A549 (cell line): ENCODE measurements at regions not wholly inside any gene's neighbourhood (a gene's known extent, or its start where the extent isn't known, plus 50 kb on each side); places are given as distances from the start of the nearest gene placed in this dataset.

ENCODE experiments used
- ATAC-seq, 2 experiments: fragments of 200-7000 bp in 1 of 2; fragments of >200 bp in 1 of 2; cut with Nextera tagmentation in 1 of 2; cut with Tn5 transposase in 1 of 2; 3 replicates each; pipeline versions ENCODE4 v1.8.0 to v1.9.1; 2018 to 2020; ENCODE audit warnings: mild to moderate bottlenecking in 1 of 2, moderate library complexity in 1 of 2
- CTCF ChIA-PET: fragments of 300-600 bp; sonication (Branson Sonifier 250); formaldehyde crosslinking; extraction: SDS; loops from one replicate; lab custom pipeline; 2021; ENCODE audit warnings: antibody characterized with exemption, inconsistent platforms; lab: Yijun Ruan, JAX
- POLR2A ChIA-PET: fragments of 350-600 bp; formaldehyde crosslinking; extraction: SDS; loops from one replicate; lab custom pipeline; 2021; ENCODE audit warnings: antibody characterized with exemption, inconsistent platforms; lab: Yijun Ruan, JAX
- DNase-seq, 2 experiments: peaks; one replicate each; pipeline versions ENCODE4 v3.0.0 to v3.0.0-alpha.2; 2011 to 2016; ENCODE audit warnings: low read depth in 1 of 2, low spot score in 1 of 2
- FAIRE-seq: peaks from 2 replicates; lab custom pipeline; 2011; peaks lifted over from hg19 to GRCh38; lab: Jason Lieb, UNC
- H3K27ac ChIP-seq, 2 experiments: fragments of >200 bp; sonication (Bioruptor Twin); formaldehyde crosslinking; 3 replicates each; pipeline ENCODE4 v1.5.1; 2016 to 2017
- H3K4me1 ChIP-seq: fragments of >200 bp; sonication (Bioruptor Twin); formaldehyde crosslinking; 3 replicates; pipeline ENCODE4 v1.6.1; 2016
- H3K4me2 ChIP-seq: fragments of >200 bp; sonication (Bioruptor Twin); formaldehyde crosslinking; 3 replicates; pipeline ENCODE4 v1.6.1; 2016
- H3K4me3 ChIP-seq: fragments of >200 bp; sonication (Bioruptor Twin); formaldehyde crosslinking; 3 replicates; pipeline ENCODE4 v1.5.1; 2016
- H3K9me3 ChIP-seq: fragments of >200 bp; sonication (Bioruptor Twin); formaldehyde crosslinking; 3 replicates; pipeline ENCODE4 v1.6.1; 2016
- CBX2 ChIP-seq: fragments of 200-600 bp; sonication (generic); IDR thresholded peaks from 2 replicates; pipeline ENCODE4 v1.6.1; 2016; ENCODE audit warnings: low read depth, mild to moderate bottlenecking, borderline replicate concordance
- CBX8 ChIP-seq: fragments of 200-600 bp; sonication (generic); IDR thresholded peaks from 2 replicates; pipeline ENCODE4 v1.6.1; 2016
- CEBPB ChIP-seq, 2 experiments: fragments of >200 bp in 1 of 2; sonication (Bioruptor Twin) in 1 of 2; formaldehyde crosslinking in 1 of 2; IDR thresholded peaks; 2 replicates each; pipeline ENCODE4 v1.6.1; 2012 to 2016
- CHD4 ChIP-seq: fragments of 200-600 bp; sonication (generic); IDR thresholded peaks from 2 replicates; pipeline ENCODE4 v1.6.1; 2016; ENCODE audit warnings: antibody characterized with exemption, mild to moderate bottlenecking, borderline replicate concordance
- EHF ChIP-seq: fragments of 250-450 bp; sonication (Bioruptor Pico); IDR thresholded peaks from 2 replicates; pipeline ENCODE4 v1.5.0; 2020; ENCODE audit warnings: mild to moderate bottlenecking
- EHMT2 ChIP-seq: fragments of 200-600 bp; sonication (generic); IDR thresholded peaks from 2 replicates; pipeline ENCODE4 v1.6.1; 2016; ENCODE audit warnings: antibody characterized with exemption, low read depth, mild to moderate bottlenecking, moderate library complexity
- FOSB ChIP-seq: fragments of 250-450 bp; sonication (Bioruptor Pico); IDR thresholded peaks from 2 replicates; pipeline ENCODE4 v1.5.0; 2020; ENCODE audit warnings: mild to moderate bottlenecking, moderate library complexity
- FOXS1 ChIP-seq: fragments of 250-450 bp; sonication (Bioruptor Pico); IDR thresholded peaks from 2 replicates; pipeline ENCODE4 v1.5.0; 2020; ENCODE audit warnings: mild to moderate bottlenecking, moderate library complexity
- GATA3 ChIP-seq: IDR thresholded peaks from 2 replicates; pipeline ENCODE4 v1.6.1; 2012; ENCODE audit warnings: borderline replicate concordance
- HOXB13 ChIP-seq: fragments of 250-450 bp; sonication (Bioruptor Pico); IDR thresholded peaks from 2 replicates; pipeline ENCODE4 v1.5.0; 2020; ENCODE audit warnings: low read depth, mild to moderate bottlenecking, moderate library complexity
- HOXB5 ChIP-seq: fragments of 250-450 bp; sonication (Bioruptor Pico); IDR thresholded peaks from 2 replicates; pipeline ENCODE4 v1.5.0; 2020; ENCODE audit warnings: mild to moderate bottlenecking, moderate library complexity
- JUN ChIP-seq, 2 experiments: fragments of >200 bp; sonication (Bioruptor Twin); formaldehyde crosslinking; IDR thresholded peaks; 2 replicates in 1 of 2; 3 replicates in 1 of 2; pipeline ENCODE4 v1.6.1; 2016 to 2017
- JUNB ChIP-seq: fragments of >200 bp; sonication (Bioruptor Twin); formaldehyde crosslinking; IDR thresholded peaks from 2 replicates; pipeline ENCODE4 v1.6.1; 2016
- MAFK ChIP-seq: fragments of 450-650 bp; IDR thresholded peaks from 2 replicates; pipeline ENCODE4 v1.6.1; 2014; ENCODE audit not compliant: partially characterized antibody
- MAZ ChIP-seq: fragments of 150-350 bp; IDR thresholded peaks from 2 replicates; pipeline ENCODE4 v1.6.1; 2014; ENCODE audit warnings: antibody characterized with exemption, low read depth, low read length, borderline replicate concordance
- MYC ChIP-seq: IDR thresholded peaks from 2 replicates; pipeline ENCODE4 v1.6.1; 2012; ENCODE audit warnings: mild to moderate bottlenecking, inconsistent platforms, low read length, improper control_type of control experiment, borderline replicate concordance
- PHF8 ChIP-seq: fragments of 200-600 bp; sonication (generic); IDR thresholded peaks from 2 replicates; pipeline ENCODE4 v1.6.1; 2016; ENCODE audit warnings: low read depth, mild to moderate bottlenecking, antibody characterized with exemption, moderate library complexity, borderline replicate concordance
- RARB ChIP-seq: fragments of 250-450 bp; sonication (Bioruptor Pico); IDR thresholded peaks from 2 replicates; pipeline ENCODE4 v1.8.0; 2021; ENCODE audit warnings: mild to moderate bottlenecking, moderate library complexity
- RFX5 ChIP-seq: fragments of 450-650 bp; IDR thresholded peaks from 2 replicates; pipeline ENCODE4 v1.7.1; 2014; ENCODE audit warnings: antibody characterized with exemption, mild to moderate bottlenecking, moderate library complexity
- ZNF302 ChIP-seq: fragments of 250-450 bp; sonication (Bioruptor Pico); IDR thresholded peaks from 2 replicates; pipeline ENCODE4 v1.9.0; 2021; ENCODE audit warnings: inconsistent platforms, mild to moderate bottlenecking, moderate library complexity
- WGBS: methylation state at CpG from one replicate; pipeline ENCODE4 v1.1.6; 2017; ENCODE audit errors: missing lambda C conversion rate; 5-methylcytosine and 5-hydroxymethylcytosine counted together
- TF ChIP-seq, protein P1 (sequence below): fragments of 450-650 bp; IDR thresholded peaks from 2 replicates; pipeline ENCODE4 v1.6.1; 2014; ENCODE audit warnings: antibody characterized with exemption
- TF ChIP-seq, protein P2 (sequence below): fragments of 250-450 bp; sonication (Bioruptor Pico); IDR thresholded peaks from 2 replicates; pipeline ENCODE4 v1.5.0; 2021; ENCODE audit warnings: mild to moderate bottlenecking, moderate library complexity, borderline replicate concordance
- TF ChIP-seq, protein P3 (sequence below): IDR thresholded peaks from 2 replicates; pipeline ENCODE4 v1.6.1; 2012
- TF ChIP-seq, protein P4 (sequence below): fragments of 250-450 bp; sonication (Bioruptor Pico); IDR thresholded peaks from 2 replicates; pipeline ENCODE4 v1.5.0; 2020; ENCODE audit warnings: low read depth, mild to moderate bottlenecking, moderate library complexity
- TF ChIP-seq, protein P5 (sequence below): fragments of 200-600 bp; sonication (generic); IDR thresholded peaks from 2 replicates; pipeline ENCODE4 v1.6.1; 2016; ENCODE audit warnings: antibody characterized with exemption, mild to moderate bottlenecking, moderate library complexity

DNA sequence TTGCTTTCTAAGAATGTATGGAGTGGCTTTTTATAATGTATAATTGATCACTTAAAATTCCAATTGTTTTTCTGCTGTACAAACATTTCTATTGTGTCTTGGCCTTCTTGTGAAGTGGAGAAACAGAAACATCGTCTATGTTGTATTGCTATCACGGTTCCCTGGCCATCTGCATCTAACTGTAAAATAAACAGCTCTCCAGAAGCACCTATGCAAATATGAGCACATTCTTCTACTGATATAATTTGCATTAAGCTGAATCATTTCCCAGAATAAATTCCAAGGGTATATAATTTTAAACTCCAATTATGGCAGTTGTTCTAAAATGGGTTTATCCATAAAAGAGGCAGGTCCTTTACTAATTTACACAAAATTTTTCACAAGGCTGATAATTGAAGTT is 261.6 kb upstream of the STS start:
- no peaks in the 10 kb centered on the region for H3K4me1 ChIP-seq
- 3% methylated on average over 2 of the region's 2 CpGs for WGBS
- no peak overlapping the region for H3K4me2 ChIP-seq
- FAIRE-seq: no peak
- ChIA-PET POLR2A (no interaction called here), CTCF (interaction anchor here (0.7 kb wide), 1 partner anchor 21 kb away, joined by 3 read pairs; no protein-coding TSS in a partner anchor)
- DNase-seq: no peak
- no peak overlapping the region for H3K27ac ChIP-seq
- no peak overlapping the region for H3K4me3 ChIP-seq
- TF ChIP-seq EHMT2: no peak
- H3K9me3 ChIP-seq: no peaks in the 10 kb centered on the region
- no peak for ATAC-seq

DNA sequence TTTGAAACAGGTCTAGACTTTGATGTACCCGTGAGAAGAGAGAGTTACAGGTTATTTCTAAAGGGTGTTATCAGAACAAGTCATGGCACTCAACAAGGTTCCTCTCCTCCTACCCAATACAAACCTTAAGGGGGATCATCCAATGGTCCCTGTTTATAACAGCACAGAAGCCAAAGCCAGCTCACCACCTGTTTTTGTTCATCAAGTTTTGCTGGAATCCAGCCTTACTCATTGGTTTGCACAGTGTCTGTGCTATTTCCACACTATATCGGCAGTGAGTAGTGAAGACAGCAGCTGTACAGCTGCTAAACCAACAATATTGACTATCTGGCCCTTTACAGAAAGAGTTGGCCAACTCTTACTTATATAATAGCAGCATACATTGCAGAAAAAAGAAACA is 262.1 kb upstream of the STS start:
- Histone ChIP-seq H3K4me2 (no peak overlapping the region), H3K9me3 (no peaks in the 10 kb centered on the region), H3K4me3 (no peak overlapping the region), H3K27ac (no peak overlapping the region), H3K4me1 (no peaks in the 10 kb centered on the region)
- POLR2A ChIA-PET: no interaction called here
- ATAC-seq (no peak), DNase-seq (no peak), FAIRE-seq (no peak)
- 0% methylated on average over 2 of the region's 2 CpGs for WGBS
- CTCF ChIA-PET: interaction anchor here (0.7 kb wide), 1 partner anchor 21 kb away, joined by 3 read pairs; no protein-coding TSS in a partner anchor
- TF ChIP-seq FOSB (no peak), GATA3 (no peak), MYC (no peak)

DNA sequence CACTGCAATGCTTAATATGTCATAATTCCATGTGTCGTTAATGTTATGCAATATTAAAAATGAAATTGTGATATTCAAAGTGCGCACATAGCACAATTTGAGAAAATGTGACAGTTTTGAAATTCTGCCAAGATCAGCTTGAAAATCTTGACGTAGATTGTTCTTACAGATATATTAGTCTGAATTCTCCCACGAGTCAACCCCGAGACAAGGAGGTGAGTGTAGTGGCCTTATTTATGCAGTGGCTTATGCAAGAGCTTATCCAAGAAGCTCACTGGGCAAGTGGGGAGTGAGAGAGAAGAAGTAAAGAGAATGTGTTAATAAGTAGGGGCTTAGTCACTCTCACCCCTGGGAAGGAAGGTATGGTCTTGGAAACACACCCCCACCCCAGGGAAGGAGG is 286.1 kb upstream of the STS start:
- Histone ChIP-seq H3K9me3 (no peaks in the 10 kb centered on the region), H3K4me3 (no peak overlapping the region), H3K4me1 (no peaks in the 10 kb centered on the region), H3K27ac (no peak overlapping the region), H3K4me2 (no peak overlapping the region)
- no peak for DNase-seq
- ChIA-PET POLR2A (no interaction called here), CTCF (no interaction called here)
- FAIRE-seq: no peak
- no peak for ATAC-seq
- 21% methylated on average over 5 of the region's 5 CpGs for WGBS
- TF ChIP-seq MAFK (no peak), MAZ (no peak), ZNF302 (no peak), HOXB5 (CRISPR knock-in tag) (no peak), CEBPB (IDR thresholded peaks at IDR 0.05) (no peak), JUNB (no peak), PHF8 (no peak), JUN (IDR thresholded peaks at IDR 0.05) (no peak), FOXS1 (no peak)
- TF ChIP-seq, all 56 proteins: peak for 0

DNA sequence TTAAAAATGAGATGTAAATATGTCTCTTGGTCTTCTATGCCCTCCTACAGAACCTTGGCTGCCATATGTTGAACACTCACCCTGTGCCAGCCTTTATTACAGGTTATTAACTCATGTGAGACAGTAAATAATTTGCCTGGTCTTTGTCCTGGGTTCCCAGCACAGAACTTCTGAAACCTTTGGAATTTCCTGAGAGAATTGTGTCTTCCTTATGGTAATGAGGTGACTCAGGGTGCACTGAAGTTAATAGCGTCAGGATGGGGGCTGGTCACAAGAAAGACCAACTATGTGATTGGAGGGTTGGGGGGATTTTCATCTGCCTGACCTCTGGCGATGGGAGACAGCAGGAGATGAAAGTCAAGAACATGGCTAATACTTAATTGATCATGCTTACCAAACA is 289.8 kb upstream of the STS start:
- Histone ChIP-seq H3K4me3 (no peak overlapping the region), H3K9me3 (no peaks in the 10 kb centered on the region), H3K27ac (no peak overlapping the region), H3K4me1 (no peaks in the 10 kb centered on the region), H3K4me2 (no peak overlapping the region)
- POLR2A ChIA-PET: no interaction called here
- ATAC-seq (no peak), DNase-seq (no peak), FAIRE-seq (no peak)
- 17% methylated on average over 2 of the region's 2 CpGs for WGBS
- CTCF ChIA-PET: interaction anchor here (0.6 kb wide), 1 partner anchor 193 kb away, joined by 5 read pairs; no protein-coding TSS in a partner anchor
- TF ChIP-seq RARB (CRISPR knock-in tag) (no peak), HOXB13 (CRISPR knock-in tag) (no peak), CBX2 (no peak), MAZ (no peak), HOXB5 (CRISPR knock-in tag) (no peak), ZNF302 (no peak), EHF (CRISPR knock-in tag) (no peak), FOSB (no peak), RFX5 (no peak), EHMT2 (no peak), CBX8 (no peak), JUNB (no peak), CHD4 (no peak)
- TF ChIP-seq, protein P1, sequence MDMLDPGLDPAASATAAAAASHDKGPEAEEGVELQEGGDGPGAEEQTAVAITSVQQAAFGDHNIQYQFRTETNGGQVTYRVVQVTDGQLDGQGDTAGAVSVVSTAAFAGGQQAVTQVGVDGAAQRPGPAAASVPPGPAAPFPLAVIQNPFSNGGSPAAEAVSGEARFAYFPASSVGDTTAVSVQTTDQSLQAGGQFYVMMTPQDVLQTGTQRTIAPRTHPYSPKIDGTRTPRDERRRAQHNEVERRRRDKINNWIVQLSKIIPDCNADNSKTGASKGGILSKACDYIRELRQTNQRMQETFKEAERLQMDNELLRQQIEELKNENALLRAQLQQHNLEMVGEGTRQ: no peak
- TF ChIP-seq, protein P2, sequence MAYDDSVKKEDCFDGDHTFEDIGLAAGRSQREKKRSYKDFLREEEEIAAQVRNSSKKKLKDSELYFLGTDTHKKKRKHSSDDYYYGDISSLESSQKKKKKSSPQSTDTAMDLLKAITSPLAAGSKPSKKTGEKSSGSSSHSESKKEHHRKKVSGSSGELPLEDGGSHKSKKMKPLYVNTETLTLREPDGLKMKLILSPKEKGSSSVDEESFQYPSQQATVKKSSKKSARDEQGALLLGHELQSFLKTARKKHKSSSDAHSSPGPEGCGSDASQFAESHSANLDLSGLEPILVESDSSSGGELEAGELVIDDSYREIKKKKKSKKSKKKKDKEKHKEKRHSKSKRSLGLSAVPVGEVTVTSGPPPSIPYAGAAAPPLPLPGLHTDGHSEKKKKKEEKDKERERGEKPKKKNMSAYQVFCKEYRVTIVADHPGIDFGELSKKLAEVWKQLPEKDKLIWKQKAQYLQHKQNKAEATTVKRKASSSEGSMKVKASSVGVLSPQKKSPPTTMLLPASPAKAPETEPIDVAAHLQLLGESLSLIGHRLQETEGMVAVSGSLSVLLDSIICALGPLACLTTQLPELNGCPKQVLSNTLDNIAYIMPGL (CRISPR knock-in tag): no peak
- TF ChIP-seq, protein P3, sequence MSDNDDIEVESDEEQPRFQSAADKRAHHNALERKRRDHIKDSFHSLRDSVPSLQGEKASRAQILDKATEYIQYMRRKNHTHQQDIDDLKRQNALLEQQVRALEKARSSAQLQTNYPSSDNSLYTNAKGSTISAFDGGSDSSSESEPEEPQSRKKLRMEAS: no peak
- TF ChIP-seq, protein P4, sequence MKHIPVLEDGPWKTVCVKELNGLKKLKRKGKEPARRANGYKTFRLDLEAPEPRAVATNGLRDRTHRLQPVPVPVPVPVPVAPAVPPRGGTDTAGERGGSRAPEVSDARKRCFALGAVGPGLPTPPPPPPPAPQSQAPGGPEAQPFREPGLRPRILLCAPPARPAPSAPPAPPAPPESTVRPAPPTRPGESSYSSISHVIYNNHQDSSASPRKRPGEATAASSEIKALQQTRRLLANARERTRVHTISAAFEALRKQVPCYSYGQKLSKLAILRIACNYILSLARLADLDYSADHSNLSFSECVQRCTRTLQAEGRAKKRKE (CRISPR knock-in tag): no peak
- TF ChIP-seq, protein P5, sequence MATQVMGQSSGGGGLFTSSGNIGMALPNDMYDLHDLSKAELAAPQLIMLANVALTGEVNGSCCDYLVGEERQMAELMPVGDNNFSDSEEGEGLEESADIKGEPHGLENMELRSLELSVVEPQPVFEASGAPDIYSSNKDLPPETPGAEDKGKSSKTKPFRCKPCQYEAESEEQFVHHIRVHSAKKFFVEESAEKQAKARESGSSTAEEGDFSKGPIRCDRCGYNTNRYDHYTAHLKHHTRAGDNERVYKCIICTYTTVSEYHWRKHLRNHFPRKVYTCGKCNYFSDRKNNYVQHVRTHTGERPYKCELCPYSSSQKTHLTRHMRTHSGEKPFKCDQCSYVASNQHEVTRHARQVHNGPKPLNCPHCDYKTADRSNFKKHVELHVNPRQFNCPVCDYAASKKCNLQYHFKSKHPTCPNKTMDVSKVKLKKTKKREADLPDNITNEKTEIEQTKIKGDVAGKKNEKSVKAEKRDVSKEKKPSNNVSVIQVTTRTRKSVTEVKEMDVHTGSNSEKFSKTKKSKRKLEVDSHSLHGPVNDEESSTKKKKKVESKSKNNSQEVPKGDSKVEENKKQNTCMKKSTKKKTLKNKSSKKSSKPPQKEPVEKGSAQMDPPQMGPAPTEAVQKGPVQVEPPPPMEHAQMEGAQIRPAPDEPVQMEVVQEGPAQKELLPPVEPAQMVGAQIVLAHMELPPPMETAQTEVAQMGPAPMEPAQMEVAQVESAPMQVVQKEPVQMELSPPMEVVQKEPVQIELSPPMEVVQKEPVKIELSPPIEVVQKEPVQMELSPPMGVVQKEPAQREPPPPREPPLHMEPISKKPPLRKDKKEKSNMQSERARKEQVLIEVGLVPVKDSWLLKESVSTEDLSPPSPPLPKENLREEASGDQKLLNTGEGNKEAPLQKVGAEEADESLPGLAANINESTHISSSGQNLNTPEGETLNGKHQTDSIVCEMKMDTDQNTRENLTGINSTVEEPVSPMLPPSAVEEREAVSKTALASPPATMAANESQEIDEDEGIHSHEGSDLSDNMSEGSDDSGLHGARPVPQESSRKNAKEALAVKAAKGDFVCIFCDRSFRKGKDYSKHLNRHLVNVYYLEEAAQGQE: no peak
